Activated CD8-positive, alpha-beta memory T cell treated with anti-CD3 and anti-CD28 coated beads for 48 hours (primary cell): ENCODE measurements at regions not wholly inside any gene's neighbourhood (a gene's known extent, or its start where the extent isn't known, plus 50 kb on each side); places are given as distances from the start of the nearest gene placed in this dataset.
"Not testable (repeated sequence)": the region's sequence is repeated elsewhere in the genome, so short reads cannot be mapped to it uniquely, and the experiment has no call there.

ENCODE experiments used
- DNase-seq, 3 experiments: peaks; one replicate each; pipeline ENCODE4 v3.0.0-alpha.2; 2020; ENCODE audit warnings: low read depth in 2 of 3, low spot score in 2 of 3

DNA sequence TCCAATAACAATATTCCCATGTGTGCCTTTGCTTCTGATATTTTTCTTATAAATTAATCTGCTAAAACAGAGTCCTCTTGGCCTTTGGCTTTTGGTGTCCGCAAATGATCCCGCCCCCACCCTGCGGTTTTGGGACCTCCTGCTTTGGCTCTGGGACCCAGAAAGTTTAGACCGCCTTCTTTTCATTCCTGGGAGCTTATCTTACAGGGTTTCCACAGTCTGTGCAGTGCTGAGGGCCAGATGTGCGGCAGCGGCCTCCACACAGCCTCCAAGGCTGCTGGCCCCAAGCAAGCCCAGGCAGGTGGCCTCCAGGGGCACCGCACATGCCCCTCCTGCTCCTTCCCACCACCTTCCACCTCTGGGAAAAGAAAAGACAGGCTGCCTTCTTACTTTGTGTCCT lies 191.5 kb downstream of the ERCC6L2 start:
- no peak for DNase-seq

DNA sequence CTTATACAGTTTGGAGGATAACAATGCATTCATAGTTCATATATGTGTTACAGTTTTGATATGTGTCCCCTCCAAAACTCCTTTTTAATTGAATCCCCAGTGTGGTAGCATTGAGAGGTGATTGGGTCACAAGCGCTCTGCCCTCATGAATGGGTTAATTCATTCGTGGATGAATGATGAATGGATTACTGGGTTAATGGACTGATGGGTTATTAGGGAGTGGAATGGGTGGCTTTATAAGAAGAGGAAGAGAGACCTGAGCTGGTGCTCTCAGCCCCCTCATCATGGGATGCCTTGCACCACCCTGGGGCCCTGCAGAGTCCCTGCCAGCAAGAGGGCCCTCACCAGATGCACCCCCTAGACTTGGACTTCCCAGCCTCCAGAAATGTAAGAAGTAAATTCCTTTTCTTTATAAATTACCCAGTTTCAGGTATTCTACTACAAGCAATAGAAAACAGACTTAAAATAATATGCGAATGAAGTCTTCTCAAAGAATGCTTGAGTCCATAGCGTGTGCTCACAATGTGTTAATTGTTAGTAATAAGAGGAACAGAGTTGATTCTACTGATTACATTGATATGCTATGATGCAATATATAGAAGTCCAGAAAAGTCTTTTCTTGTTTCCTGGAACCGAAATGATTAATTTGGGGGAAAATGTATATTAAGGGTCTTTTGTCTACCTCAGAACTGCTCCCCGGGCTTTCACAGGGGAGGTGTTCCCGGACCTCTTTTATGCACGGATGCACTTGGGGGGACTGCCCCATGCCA lies 190.2 kb downstream of the ERCC6L2 start:
- no peak for DNase-seq

DNA sequence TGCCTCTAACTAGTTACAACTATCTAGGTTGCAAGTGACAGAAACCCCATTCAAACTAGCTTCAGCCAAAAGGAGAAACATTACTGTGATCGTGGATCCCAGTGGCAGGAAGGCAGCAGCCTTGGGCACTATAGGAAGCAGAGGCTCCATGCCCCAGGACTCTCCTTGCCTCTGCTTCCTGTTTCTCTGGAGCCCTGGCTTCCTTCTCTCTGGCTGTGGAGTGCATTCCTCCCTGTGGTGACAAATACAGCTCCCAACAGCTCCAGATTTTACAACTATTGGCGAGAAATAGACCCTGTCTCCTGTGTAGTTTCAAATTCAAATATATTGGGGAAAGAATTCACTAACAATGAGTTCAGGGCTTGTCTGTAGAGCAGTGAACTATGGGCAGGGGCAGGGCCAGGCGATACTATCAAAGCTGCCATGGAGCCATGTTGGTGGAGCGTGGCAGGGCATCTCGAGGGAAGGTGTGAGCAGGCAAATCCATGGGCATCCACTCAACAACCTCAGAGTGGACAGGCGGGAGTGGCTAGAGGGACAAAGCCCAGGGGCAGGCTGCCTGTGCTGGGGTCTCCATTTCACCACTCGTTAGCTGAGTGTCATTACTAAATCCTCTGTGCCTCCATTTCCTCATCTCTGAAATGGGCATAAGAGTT lies 189.5 kb downstream of the ERCC6L2 start:
- no peak for DNase-seq

DNA sequence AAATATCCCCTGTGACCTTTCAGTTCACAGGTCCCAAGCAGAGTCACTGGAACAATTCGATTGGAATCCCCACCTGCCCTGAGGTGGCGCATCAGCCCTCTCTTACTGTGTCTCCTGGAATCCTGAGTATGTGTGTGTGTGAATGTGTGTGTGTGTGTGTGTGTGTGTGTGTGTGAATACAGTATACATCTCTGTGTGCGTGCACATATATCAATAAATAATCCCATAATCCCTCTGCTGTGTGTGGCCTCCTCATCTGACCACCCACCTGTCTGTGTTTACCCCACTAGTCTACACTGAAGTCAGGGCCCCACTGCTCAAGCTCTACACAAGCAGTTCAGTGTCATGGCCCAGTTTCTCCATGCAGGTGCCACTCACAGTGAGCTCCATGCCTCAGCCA lies 187.4 kb downstream of the ERCC6L2 start:
- no peak for DNase-seq

DNA sequence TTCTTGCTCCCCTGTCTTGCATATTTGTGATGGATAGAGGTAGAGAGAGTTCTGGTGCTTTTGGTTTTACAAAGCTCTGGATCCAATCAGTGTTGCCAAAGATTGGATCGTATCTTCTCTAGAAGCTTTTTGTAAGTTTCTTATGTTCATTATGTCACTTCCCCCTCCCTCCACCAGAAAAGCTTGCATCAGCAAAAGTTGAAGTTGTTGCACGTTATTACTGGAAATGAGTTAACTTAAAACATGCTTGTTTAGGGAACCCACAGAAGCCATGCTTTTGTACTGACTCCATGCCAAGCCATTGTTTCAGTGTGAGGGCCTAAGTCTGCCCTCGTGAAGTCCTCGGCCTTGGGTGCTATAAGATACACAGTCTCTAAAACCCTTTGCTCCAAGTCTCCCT lies 186.5 kb downstream of the ERCC6L2 start:
- no peak for DNase-seq

DNA sequence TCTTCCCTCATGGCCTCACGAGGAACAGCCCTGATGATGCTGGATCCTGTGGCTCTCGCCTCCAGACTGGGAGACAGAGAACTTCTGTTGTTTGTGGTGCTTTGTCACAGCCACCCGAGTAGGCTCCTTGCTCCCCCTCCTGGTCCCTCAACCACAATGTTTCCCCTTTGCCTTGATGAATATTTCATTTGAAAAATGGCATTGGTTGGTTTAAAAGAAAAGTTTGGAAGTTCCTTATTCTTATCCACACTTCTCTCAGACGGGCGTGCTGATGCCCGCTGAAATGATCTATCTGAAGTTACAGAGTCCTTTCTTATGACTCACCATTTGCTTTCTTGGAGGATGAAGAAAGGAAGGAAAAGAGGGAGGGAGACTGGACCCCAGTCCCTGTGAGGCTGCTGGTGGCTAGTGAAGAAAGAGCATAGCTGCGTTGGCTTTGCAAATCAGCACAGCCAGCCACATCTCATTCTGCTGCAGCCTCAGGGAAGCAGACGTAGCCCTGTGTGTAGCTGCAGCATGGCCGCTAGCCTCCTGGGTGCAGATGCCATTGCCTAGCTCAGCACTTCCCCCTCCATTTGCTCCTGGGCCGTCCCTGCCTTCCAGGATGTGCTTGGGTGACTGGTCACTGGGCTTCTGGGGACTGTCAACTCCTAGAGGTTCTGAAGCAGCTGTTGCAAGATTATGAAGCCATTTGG lies 185.9 kb downstream of the ERCC6L2 start:
- no peak for DNase-seq

DNA sequence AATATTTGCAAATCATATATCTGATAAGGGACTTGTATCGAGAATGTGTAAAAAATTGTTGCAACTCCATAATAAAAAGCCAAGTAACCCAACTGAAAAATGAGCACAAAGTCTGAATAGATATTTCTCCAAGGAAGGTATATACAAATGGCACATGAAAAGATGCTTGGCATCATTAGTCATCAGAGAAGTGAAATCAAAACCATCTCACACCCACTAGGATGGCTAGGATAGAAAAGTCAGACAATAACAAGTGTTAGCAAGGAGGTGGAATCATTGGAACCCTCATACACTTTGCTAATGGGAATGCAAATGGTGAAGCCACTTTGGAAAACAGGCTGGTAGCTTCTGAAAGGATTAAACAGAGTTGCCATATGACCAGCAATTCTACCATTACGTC lies 182.7 kb downstream of the ERCC6L2 start:
- no peak for DNase-seq

DNA sequence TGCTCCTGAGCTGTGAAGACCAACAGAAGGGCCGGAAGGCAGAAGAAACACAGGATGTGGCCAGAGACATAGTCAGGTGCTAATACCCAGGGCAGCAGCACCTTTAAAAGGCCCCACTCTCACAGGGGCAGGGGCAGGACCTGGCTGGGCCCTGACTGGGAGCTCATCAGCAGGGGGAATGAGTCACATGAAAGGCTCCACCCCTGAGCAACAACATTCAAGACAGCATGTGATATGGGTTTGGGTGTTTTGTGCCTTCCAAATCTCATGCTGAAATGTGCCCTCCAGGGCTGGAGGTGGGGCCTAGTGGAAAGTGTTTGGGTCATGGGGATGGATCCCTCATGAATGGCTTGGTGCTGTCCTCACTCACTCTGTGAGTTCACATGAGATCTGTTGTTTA lies 181.7 kb downstream of the ERCC6L2 start:
- DNase-seq, result no peak

DNA sequence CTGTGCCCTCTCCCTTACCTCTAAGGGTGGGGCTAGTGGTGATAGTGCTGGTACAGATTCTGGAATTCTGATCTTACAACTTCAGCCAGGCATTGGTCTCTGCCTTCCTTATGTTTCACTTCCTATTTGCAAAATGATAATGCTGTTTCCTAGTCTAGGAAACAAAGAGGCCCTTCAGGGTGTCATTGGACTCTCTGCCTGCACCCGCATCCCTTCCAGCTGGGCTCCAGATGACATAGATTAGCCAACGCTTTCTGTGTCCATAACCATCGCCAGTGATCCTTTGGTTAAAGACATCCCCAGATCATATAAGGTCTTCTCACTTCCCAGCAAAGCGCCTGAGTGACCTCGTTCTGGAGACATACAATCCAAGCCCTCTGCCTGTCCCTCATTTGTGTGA lies 180.7 kb downstream of the ERCC6L2 start:
- no peak for DNase-seq

DNA sequence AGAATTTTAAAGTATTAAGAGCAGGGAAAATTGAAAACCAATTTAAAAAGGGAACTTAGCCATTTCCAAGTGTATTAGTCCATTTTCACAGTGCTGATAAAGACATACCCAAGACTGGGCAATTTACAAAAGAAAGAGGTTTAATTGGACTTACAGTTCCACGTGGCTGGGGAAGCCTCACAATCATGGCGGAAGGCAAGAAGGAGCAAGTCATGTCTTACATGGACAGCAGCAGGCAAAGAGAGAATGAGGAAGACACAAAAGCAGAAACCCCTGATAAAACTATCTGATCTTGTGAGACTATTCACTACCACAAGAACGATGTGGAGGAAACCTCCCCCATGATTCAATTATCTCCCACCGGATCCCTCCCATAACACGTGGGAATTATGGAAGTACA lies 178.8 kb downstream of the ERCC6L2 start:
- DNase-seq, result not testable (repeated sequence)

DNA sequence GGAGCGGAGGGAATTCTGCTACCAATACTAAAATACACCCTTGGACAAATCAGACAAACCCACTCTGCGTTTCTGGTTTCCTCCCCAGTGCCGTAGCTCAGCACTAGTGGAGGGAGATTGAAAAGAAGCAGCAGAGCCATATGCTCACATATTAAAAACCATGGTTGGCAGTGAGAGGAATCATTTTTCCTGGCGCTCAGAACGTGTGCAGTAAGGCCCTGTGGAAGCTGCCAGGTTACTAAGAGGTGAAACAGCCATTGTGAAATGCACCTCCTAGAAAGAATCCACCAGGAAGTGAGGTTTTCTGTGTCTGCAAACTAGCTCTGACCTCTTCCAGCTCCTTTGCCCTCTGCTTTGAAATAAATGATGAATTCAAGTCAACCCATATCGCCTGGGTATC lies 177.2 kb downstream of the ERCC6L2 start:
- no peak for DNase-seq

DNA sequence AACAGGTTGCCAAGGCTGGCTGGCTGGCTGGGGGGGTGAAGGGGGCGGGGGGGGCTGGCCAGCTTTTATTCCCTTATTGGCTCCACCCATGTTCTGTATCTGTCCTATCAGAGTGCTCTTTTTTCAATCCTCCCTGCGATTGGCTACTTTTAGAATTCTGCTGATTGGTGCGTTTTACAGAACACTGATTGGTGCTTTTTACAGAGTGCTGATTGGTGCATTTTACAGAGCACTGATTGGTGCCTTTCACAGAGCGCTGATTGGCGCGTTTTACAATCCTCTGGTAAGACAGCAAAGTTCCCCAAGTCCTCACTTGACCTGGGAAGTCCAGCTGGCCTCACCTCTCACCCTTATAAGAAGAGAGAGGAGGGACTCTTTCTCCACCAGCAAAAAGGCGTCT lies 175.9 kb downstream of the ERCC6L2 start:
- no peak for DNase-seq

DNA sequence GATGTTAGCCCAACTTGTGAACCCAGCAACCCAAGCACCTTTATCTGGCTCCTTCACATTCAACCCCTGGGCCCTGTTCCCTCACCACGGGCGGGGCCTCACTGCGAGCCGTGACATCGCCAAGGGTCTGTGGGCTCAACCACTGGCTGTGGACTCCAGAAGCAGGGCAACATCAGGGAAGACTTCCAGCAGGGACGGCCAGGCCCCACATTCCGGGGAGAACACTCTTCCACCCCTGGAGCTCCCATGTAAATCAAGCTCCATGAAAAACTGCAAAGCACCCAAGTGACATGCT lies 175.3 kb downstream of the ERCC6L2 start:
- no peak for DNase-seq

DNA sequence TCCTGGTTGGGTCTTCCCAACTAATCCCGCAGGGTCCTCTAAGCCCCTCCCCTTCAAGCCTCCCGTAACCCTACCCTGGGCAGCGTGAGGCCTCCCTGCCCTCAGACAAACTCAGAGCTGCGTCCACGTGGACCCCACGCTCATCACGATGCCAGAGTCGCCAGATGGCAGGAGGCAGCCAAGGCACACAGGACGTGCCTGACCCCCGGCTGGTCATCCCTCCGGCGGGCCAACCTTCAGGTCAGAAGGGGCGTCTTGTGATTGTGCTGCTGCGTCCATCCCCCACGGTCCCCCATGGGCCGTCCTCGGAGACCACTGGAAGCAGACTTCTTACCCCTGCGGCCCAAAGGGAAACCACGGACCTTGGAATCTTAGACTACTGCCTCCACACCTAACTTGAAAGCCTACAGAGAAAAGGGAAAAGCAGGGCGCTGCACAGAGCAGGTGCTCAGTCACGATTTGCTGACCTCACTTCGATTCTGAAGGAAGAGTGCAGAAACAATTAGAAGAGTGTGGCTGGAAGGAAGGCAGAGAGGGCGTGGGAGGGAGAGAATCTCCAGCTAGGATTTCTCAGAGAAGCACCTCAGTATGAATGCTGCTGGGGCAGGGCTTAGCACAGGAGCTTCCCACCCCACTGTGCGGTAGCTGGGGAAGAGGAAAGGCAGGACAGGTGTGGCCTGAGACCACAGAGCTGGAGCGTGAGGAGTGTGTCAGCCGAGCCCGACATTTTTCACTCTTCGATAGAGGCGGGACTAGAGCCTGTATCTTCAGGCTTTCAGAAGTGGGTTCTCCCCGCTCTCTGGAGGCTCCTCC lies 174.8 kb downstream of the ERCC6L2 start:
- DNase-seq, result no peak

DNA sequence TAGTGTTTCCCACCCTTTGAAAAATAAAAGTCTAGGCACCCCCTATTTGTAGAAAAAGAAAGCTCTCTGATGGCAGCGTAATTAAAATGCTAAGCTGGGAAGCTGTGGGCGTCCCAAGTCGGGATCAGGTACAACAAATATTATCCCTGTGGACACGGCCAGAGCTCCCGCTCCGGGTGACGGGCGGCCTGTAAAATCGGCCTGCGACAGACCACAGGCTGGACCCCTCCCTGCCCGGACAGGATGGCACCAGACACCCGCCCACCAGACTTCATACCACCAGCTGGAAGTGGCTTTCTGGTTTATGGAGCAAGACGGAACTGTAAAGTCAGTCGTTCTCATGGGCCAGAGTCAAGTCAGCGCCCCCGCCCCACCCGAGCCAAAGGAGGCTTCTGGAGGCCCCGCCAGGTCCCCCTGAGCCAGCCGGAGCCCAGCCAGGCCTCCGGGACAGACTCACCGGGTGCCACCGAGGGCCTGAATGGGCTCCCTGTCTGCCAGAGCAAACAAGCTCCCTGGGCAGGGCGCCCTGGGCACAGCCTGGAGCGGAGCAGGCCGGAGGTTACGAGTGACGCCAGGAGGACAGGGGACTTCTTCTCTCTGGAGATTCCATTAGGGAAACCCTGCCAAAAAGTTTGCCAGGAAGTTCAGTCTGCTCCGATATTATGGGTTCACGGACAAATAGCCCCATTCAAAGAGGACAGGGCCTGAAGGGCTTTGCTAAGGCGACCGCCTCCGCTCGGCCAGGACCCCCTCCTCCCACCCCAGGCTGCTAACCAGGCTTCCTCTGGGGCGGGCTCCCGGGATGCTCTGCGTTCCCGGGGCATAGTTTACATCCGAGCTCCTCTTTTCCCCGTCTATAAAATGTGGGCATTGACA lies 173.7 kb downstream of the ERCC6L2 start:
- DNase-seq, result no peak

DNA sequence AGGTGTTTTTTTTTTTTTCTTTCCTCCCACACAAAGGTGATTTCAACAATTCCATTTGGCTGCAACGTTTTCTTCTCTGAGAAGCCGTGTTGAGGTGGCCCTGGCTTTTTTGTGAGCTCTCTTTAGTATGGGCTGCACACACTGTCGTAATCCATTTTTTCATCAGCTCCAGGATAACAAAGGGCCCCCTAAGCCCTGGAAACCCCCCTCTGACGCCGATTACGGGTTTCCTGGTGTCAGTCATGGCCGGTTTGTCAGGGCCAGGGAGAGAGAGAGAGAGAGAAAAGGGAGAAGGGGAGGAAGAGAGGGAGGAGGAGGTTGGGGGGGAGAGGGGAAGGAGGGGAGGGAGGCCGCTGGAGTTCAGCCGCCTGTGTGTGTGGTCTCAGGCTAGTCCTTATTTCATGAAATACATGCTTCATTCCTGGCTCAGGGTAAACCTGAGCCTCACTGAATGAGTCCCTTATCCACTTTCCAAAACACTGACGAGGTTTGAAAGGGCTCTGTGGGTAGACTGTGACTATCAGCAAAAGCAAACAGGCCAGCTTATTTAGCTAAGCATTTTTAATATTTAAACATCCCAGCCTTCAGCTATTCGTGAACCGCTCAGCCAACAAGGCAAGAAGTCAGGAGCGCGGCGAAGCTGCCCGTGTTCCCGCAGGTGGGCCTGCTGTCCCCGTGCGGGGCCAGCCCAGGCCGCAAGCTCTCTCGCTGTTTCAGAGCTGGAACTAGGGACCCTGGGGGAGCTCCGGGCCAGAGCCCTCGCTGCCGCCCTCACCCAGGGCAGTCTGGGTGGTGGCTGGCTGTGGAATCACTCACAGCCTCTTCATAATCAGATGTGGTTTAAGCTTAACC lies 172.8 kb downstream of the ERCC6L2 start:
- no peak for DNase-seq

DNA sequence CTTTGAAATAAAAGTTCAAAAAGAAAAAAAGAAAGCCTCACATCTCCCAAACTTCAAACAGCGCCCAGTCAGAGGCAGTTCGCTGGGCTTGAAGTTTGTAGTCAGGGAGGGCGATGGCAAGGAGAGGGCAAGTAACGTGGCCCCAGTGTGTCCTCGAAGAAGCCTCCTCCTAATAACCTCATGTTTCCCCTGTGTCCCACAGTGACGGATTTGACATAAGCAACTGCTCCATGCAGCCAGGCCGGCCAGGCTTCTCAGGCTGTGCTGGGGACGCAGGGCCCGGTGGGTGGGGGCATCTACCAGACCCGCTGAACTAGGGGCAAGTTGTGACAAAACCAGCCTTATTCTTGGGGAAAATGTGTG lies 172.2 kb downstream of the ERCC6L2 start:
- no peak for DNase-seq

DNA sequence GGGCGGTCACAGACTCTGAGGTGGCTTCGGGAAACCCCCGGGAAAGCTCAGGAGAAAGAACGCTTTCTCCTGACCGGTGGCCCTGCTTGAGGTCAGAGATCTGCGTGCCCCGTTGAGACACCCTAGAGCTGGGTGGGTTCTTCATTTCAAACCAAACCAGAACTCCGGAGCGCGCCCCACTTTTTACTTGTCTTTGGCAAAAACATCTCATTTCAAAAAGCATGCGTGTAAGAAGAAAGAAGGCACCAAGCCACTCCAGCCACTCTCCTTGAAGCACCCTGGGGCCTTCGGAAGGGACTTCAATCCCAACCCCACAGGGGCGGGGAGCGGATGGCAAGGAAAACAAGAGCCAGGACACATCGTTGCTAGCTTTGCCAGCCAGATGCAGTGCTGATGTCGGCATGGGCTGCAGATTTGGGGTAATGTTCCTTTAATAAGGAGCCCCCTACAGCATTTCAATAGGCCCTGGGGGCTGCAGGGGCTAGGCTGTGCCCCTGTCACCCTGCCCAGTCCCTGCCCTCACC lies 171.7 kb downstream of the ERCC6L2 start:
- no peak for DNase-seq

DNA sequence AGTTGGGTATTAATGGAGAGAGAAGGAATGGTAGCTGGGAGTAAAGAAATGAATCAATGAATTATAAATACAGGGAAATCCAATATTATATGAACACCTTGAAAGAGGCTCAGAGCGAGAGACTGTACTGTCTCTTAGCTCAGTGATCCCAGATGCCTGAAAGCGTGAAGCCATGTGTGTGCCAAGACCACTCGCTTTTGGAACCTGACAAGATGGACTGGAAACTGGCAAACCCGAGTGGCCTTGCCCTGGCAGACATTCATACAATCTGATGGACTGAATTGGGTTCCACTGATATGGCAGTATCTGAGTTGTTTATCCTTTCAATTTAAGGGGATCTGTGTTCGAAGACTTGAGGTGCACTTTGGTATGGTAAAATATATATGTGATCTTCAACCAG lies 170.3 kb downstream of the ERCC6L2 start:
- no peak for DNase-seq

DNA sequence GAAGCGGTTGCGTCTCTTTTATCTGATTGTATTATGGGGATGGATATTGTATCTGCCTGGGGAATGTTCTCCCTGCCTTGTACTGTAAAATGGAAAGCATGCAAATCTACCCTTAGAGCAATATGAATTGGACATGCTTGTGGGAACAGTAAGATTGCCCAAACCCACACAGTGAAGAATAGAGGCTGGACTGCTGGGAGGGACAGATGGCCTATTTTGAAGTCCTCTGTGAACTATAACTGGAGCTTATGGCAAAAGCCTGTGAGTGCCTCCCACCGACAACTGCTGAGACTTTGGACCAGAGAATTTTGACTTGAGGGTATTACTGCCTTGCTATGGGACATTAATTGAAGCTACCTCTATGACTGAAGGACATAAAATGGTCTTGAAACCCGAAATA lies 168.9 kb downstream of the ERCC6L2 start:
- no peak for DNase-seq
